H1 (cell line): ENCODE measurements at regions not wholly inside any gene's neighbourhood (a gene's known extent, or its start where the extent isn't known, plus 50 kb on each side); places are given as distances from the start of the nearest gene placed in this dataset.

Experiments
- HDAC6 ChIP-seq: IDR thresholded peaks from one replicate; pipeline ENCODE4 v1.7.1; 2012; ENCODE audit warnings: low read depth, mild to moderate bottlenecking, inconsistent platforms, low read length, moderate library complexity
- KDM4A ChIP-seq: IDR thresholded peaks from one replicate; pipeline ENCODE4 v1.7.1; 2012; ENCODE audit warnings: low read depth, mild to moderate bottlenecking, moderate library complexity, low read length, inconsistent platforms; ENCODE audit not compliant: severe bottlenecking
- TF ChIP-seq, protein P1 (sequence below): IDR thresholded peaks from 2 replicates; pipeline ENCODE4 v1.6.1; 2012; ENCODE audit warnings: low read length, inconsistent platforms

DNA sequence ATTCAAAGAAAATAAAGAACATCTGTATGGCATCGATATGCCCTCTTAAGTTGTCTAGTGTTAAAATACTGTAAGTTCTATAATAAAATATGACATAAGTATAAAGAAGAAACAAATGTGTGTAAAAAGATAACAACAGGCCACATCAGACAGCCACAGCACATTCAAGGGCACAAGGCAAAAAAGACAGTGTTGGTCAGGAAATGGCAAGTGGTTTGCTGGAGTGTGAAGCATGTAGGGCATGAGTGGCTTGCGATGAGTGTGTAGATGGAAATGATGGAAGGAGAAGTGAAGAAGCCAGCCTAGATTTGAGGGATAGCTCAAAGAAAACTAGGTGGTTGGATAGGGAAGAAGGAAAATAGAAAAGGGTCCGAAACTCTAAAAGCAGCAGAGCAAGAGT is 341.6 kb downstream of the CRPPA start (continued):
- TF ChIP-seq, protein P1, sequence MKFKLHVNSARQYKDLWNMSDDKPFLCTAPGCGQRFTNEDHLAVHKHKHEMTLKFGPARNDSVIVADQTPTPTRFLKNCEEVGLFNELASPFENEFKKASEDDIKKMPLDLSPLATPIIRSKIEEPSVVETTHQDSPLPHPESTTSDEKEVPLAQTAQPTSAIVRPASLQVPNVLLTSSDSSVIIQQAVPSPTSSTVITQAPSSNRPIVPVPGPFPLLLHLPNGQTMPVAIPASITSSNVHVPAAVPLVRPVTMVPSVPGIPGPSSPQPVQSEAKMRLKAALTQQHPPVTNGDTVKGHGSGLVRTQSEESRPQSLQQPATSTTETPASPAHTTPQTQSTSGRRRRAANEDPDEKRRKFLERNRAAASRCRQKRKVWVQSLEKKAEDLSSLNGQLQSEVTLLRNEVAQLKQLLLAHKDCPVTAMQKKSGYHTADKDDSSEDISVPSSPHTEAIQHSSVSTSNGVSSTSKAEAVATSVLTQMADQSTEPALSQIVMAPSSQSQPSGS, result no peak
- TF ChIP-seq HDAC6, result no peak
- TF ChIP-seq KDM4A, result no peak
